ENCODE measurements at regions not wholly inside any gene's neighbourhood (a gene's known extent, or its start where the extent isn't known, plus 50 kb on each side); places are given as distances from the start of the nearest gene placed in this dataset.

GRCh38 chr5:67262956-67263355 is 66.4 kb upstream of the CD180 start:
- peaks cover 0 to 15% (median 9%) of the 10 kb centered on the region in 4 donors for H3K4me1 ChIP-seq
- H3K36me3 ChIP-seq, result no peaks in the 10 kb centered on the region
- H3K4me3 ChIP-seq, result no peak overlapping the region
- no peak for TF ChIP-seq CTCF (IDR thresholded peaks at IDR 0.05)
- H3K9me3 ChIP-seq, result no peaks in the 10 kb centered on the region
- H3K27me3 ChIP-seq, result no peaks in the 10 kb centered on the region
- intact Hi-C loops (cut with DNase I; ENCODE audit: low total_unique reads), result no loop called here
- DNase-seq, result no peak
- no peak overlapping the region for H3K27ac ChIP-seq

GRCh38 chr5:67262206-67262605 is 65.6 kb upstream of the CD180 start:
- H3K27ac ChIP-seq, result no peak overlapping the region
- peaks cover 0 to 15% (median 3%) of the 10 kb centered on the region in 4 donors for H3K4me1 ChIP-seq
- H3K4me3 ChIP-seq, result no peak overlapping the region
- no peaks in the 10 kb centered on the region for H3K27me3 ChIP-seq
- no peaks in the 10 kb centered on the region for H3K36me3 ChIP-seq
- DNase-seq, result no peak
- TF ChIP-seq CTCF (IDR thresholded peaks at IDR 0.05), result no peak
- H3K9me3 ChIP-seq, result no peaks in the 10 kb centered on the region
- intact Hi-C loops (cut with DNase I; ENCODE audit: low total_unique reads), result no loop called here

- H3K27me3 ChIP-seq, result no peaks in the 10 kb centered on the region
- no peak overlapping the region for H3K27ac ChIP-seq
- no peaks in the 10 kb centered on the region for H3K36me3 ChIP-seq
- H3K9me3 ChIP-seq, result no peaks in the 10 kb centered on the region
- peaks cover 0 to 12% (median 0%) of the 10 kb centered on the region in 4 donors for H3K4me1 ChIP-seq
- H3K4me3 ChIP-seq, result no peak overlapping the region
- no peak for DNase-seq
- no peak for TF ChIP-seq CTCF (IDR thresholded peaks at IDR 0.05)
- intact Hi-C loops (cut with DNase I; ENCODE audit: low total_unique reads), result no loop called here
Observed at GRCh38 chr5:67259548-67260215, 63.1 kb upstream of the CD180 start.

- H3K9me3 ChIP-seq, result no peaks in the 10 kb centered on the region
- no peaks in the 10 kb centered on the region for H3K36me3 ChIP-seq
- no peak for DNase-seq
- H3K4me3 ChIP-seq, result no peak overlapping the region
- peak overlapping the region; percentile 15 to 43 for H3K27ac ChIP-seq
- TF ChIP-seq CTCF (IDR thresholded peaks at IDR 0.05), result no peak
- H3K4me1 ChIP-seq, result peaks cover 0 to 21% (median 0%) of the 10 kb centered on the region in 4 donors
- intact Hi-C loops (cut with DNase I; ENCODE audit: low total_unique reads), result no loop called here
- H3K27me3 ChIP-seq, result no peaks in the 10 kb centered on the region
Observed at GRCh38 chr5:67257500-67257899, 60.9 kb upstream of the CD180 start.

GRCh38 chr5:67257077-67257476 is 60.5 kb upstream of the CD180 start:
- Histone ChIP-seq H3K27me3 (no peaks in the 10 kb centered on the region), H3K4me3 (no peak overlapping the region), H3K27ac (peak overlapping the region; percentile 15 to 43), H3K9me3 (no peaks in the 10 kb centered on the region), H3K4me1 (peaks cover 0 to 21% (median 0%) of the 10 kb centered on the region in 4 donors), H3K36me3 (no peaks in the 10 kb centered on the region)
- no peak for TF ChIP-seq CTCF (IDR thresholded peaks at IDR 0.05)
- intact Hi-C loops (cut with DNase I; ENCODE audit: low total_unique reads), result no loop called here
- DNase-seq, result no peak

Measured in tibial artery (tissue), 4 donors.